ENCODE measurements at regions not wholly inside any gene's neighbourhood (a gene's known extent, or its start where the extent isn't known, plus 50 kb on each side); places are given as distances from the start of the nearest gene placed in this dataset.

- no peak for TF ChIP-seq ZNF366 (tag by site-specific recombination; conservative IDR thresholded peaks at IDR 0.05)
- TF ChIP-seq ZNF768 (tag by site-specific recombination; IDR thresholded peaks at IDR 0.05) = no peak
- no peak for TF ChIP-seq ZNF138 (tag by site-specific recombination; IDR thresholded peaks at IDR 0.05; ENCODE audit: borderline replicate concordance)
Measured at GRCh38 chr6:51265426-51265825, 446.8 kb downstream of the TFAP2B start (continued).

GRCh38 chr6:51266604-51267003 lies 447.9 kb downstream of the TFAP2B start:
- POLR2A ChIA-PET = no interaction called here
- CTCF ChIA-PET = no interaction called here
- Histone ChIP-seq H3K27ac (ENCODE audit: extremely low read depth, low read depth, low read length) (no peak overlapping the region), H3K4me1 (ENCODE audit: control insufficient read depth, insufficient read depth, low read length) (no peaks in the 10 kb centered on the region), H3K9me3 (ENCODE audit: control insufficient read depth, insufficient read depth, low read depth, low read length) (no peaks in the 10 kb centered on the region), H3K4me3 (ENCODE audit: low read depth, low read length) (no peak overlapping the region), H3K36me3 (ENCODE audit: control insufficient read depth in 2 of 2, insufficient read depth in 1 of 2, low read length in 2 of 2) (no peaks in the 10 kb centered on the region)
- no peak for TF ChIP-seq ZSCAN18 (tag by site-specific recombination; IDR thresholded peaks at IDR 0.05)
- TF ChIP-seq ZNF529 (tag by site-specific recombination; IDR thresholded peaks at IDR 0.05; ENCODE audit: insufficient replicate concordance) = no peak
- no peak for TF ChIP-seq ZNF580 (tag by site-specific recombination; IDR thresholded peaks at IDR 0.05)
- no peak for TF ChIP-seq ZBTB7A (tag by site-specific recombination; IDR thresholded peaks at IDR 0.05; ENCODE audit: low read depth)
- no peak for TF ChIP-seq ZNF324 (tag by site-specific recombination; IDR thresholded peaks at IDR 0.05)
- TF ChIP-seq CTCF (tag by site-specific recombination; IDR thresholded peaks at IDR 0.05) = no peak
- no peak for TF ChIP-seq ZNF610 (tag by site-specific recombination; IDR thresholded peaks at IDR 0.05; ENCODE audit: borderline replicate concordance)
- no peak for TF ChIP-seq HIC1 (tag by site-specific recombination; IDR thresholded peaks at IDR 0.05)
- no peak for TF ChIP-seq PRDM1 (tag by site-specific recombination; IDR thresholded peaks at IDR 0.05)
- no peak for TF ChIP-seq ZSCAN16 (tag by site-specific recombination; IDR thresholded peaks at IDR 0.05)
- TF ChIP-seq PRDM4 (tag by site-specific recombination; IDR thresholded peaks at IDR 0.05) = no peak
- no peak for TF ChIP-seq ZNF704 (tag by site-specific recombination; IDR thresholded peaks at IDR 0.05)
- no peak for TF ChIP-seq ZNF184 (tag by site-specific recombination; IDR thresholded peaks at IDR 0.05)
- no peak for TF ChIP-seq YY1 (tag by site-specific recombination; IDR thresholded peaks at IDR 0.05)
- no peak for TF ChIP-seq GLI4 (tag by site-specific recombination; IDR thresholded peaks at IDR 0.05)

Data from HEK293 (cell line).